ENCODE measurements at regions not wholly inside any gene's neighbourhood (a gene's known extent, or its start where the extent isn't known, plus 50 kb on each side); places are given as distances from the start of the nearest gene placed in this dataset.

- no peak for TF ChIP-seq CTCF (IDR thresholded peaks at IDR 0.05; ENCODE audit: low read length)
- no peak for TF ChIP-seq EZH2 (optimal IDR thresholded peaks at IDR 0.05; ENCODE audit: low read depth, low read length)
- TF ChIP-seq EZH2phosphoT487 (IDR thresholded peaks at IDR 0.05; ENCODE audit: low read length), result no peak
- H3K27me3 ChIP-seq (replicated peaks; ENCODE audit: insufficient read depth, low read length), result no peaks in the 10 kb centered on the region
- H3K79me2 ChIP-seq (ENCODE audit: low read length), result peaks cover 99% of the 10 kb centered on the region
- no peaks in the 10 kb centered on the region for H3K9me2 ChIP-seq (replicated peaks; ENCODE audit: insufficient read depth, low read length)
- no peak overlapping the region for H3K4me3 ChIP-seq (ENCODE audit: low read length)
- no peak overlapping the region for H3K4me2 ChIP-seq (ENCODE audit: low read depth, low read length)
- peaks cover 4% of the 10 kb centered on the region; the same call in 1 of the 2 replicates for H3K4me1 ChIP-seq (ENCODE audit: low read length)
- peaks cover 18% of the 10 kb centered on the region; the same call in 1 of the 2 replicates for H4K20me1 ChIP-seq (ENCODE audit: insufficient read depth, low read length)
- H3F3A ChIP-seq (ENCODE audit: insufficient read depth, low read length), result no peaks in the 10 kb centered on the region
- no peak overlapping the region for H2AFZ ChIP-seq (ENCODE audit: low read length)
- no peak for DNase-seq
- no peak overlapping the region for H3K9ac ChIP-seq (ENCODE audit: low read length)
- H3K9me3 ChIP-seq (replicated peaks; ENCODE audit: insufficient read depth, low read length), result no peaks in the 10 kb centered on the region
- H3K27ac ChIP-seq (ENCODE audit: low read length), result no peak overlapping the region
- no peaks in the 10 kb centered on the region for H3K36me3 ChIP-seq (replicated peaks; ENCODE audit: insufficient read depth, low read length)
Observed at GRCh38 chr17:72578817-72579470, 458.1 kb downstream of the SOX9 start.

- no peak overlapping the region for H3K4me3 ChIP-seq (ENCODE audit: low read length)
- H3K36me3 ChIP-seq (replicated peaks; ENCODE audit: insufficient read depth, low read length), result no peaks in the 10 kb centered on the region
- H3K4me1 ChIP-seq (ENCODE audit: low read length), result peaks cover 4% of the 10 kb centered on the region; the same call in 1 of the 2 replicates
- no peak overlapping the region for H3K4me2 ChIP-seq (ENCODE audit: low read depth, low read length)
- H2AFZ ChIP-seq (ENCODE audit: low read length), result no peak overlapping the region
- TF ChIP-seq EZH2phosphoT487 (IDR thresholded peaks at IDR 0.05; ENCODE audit: low read length) (no peak), EZH2 (optimal IDR thresholded peaks at IDR 0.05; ENCODE audit: low read depth, low read length) (no peak), CTCF (IDR thresholded peaks at IDR 0.05; ENCODE audit: low read length) (no peak)
- H3F3A ChIP-seq (ENCODE audit: insufficient read depth, low read length), result no peaks in the 10 kb centered on the region
- H3K9me2 ChIP-seq (replicated peaks; ENCODE audit: insufficient read depth, low read length), result no peaks in the 10 kb centered on the region
- H3K27me3 ChIP-seq (replicated peaks; ENCODE audit: insufficient read depth, low read length), result no peaks in the 10 kb centered on the region
- no peaks in the 10 kb centered on the region for H3K9me3 ChIP-seq (replicated peaks; ENCODE audit: insufficient read depth, low read length)
- H3K9ac ChIP-seq (ENCODE audit: low read length), result no peak overlapping the region
- H3K27ac ChIP-seq (ENCODE audit: low read length), result no peak overlapping the region
- H3K79me2 ChIP-seq (ENCODE audit: low read length), result peaks cover 99% of the 10 kb centered on the region
- H4K20me1 ChIP-seq (ENCODE audit: insufficient read depth, low read length), result peaks cover 18% of the 10 kb centered on the region; the same call in 1 of the 2 replicates
- DNase-seq, result no peak
Observed at GRCh38 chr17:72579990-72580320, 459.1 kb downstream of the SOX9 start.

GRCh38 chr17:72580321-72581127 is 459.7 kb downstream of the SOX9 start:
- Histone ChIP-seq H3K27me3 (replicated peaks; ENCODE audit: insufficient read depth, low read length) (no peaks in the 10 kb centered on the region), H2AFZ (ENCODE audit: low read length) (no peak overlapping the region), H3F3A (ENCODE audit: insufficient read depth, low read length) (no peaks in the 10 kb centered on the region), H3K36me3 (replicated peaks; ENCODE audit: insufficient read depth, low read length) (no peaks in the 10 kb centered on the region), H3K27ac (ENCODE audit: low read length) (no peak overlapping the region), H3K4me1 (ENCODE audit: low read length) (peaks cover 4% of the 10 kb centered on the region; the same call in 1 of the 2 replicates), H3K9me2 (replicated peaks; ENCODE audit: insufficient read depth, low read length) (no peaks in the 10 kb centered on the region), H3K9ac (ENCODE audit: low read length) (no peak overlapping the region), H3K9me3 (replicated peaks; ENCODE audit: insufficient read depth, low read length) (no peaks in the 10 kb centered on the region), H3K4me3 (ENCODE audit: low read length) (no peak overlapping the region), H3K79me2 (ENCODE audit: low read length) (peaks cover 96% of the 10 kb centered on the region), H3K4me2 (ENCODE audit: low read depth, low read length) (no peak overlapping the region), H4K20me1 (ENCODE audit: insufficient read depth, low read length) (peaks cover 18% of the 10 kb centered on the region; the same call in 1 of the 2 replicates)
- no peak for DNase-seq
- TF ChIP-seq EZH2phosphoT487 (IDR thresholded peaks at IDR 0.05; ENCODE audit: low read length) (no peak), EZH2 (optimal IDR thresholded peaks at IDR 0.05; ENCODE audit: low read depth, low read length) (no peak), CTCF (IDR thresholded peaks at IDR 0.05; ENCODE audit: low read length) (no peak)
